GM12874 (cell line): ENCODE measurements at regions not wholly inside any gene's neighbourhood (a gene's known extent, or its start where the extent isn't known, plus 50 kb on each side); places are given as distances from the start of the nearest gene placed in this dataset.

Source experiments
- CTCF ChIP-seq: IDR thresholded peaks from 2 replicates; pipeline ENCODE4 v1.5.1; 2011; ENCODE audit warnings: low read depth, mild to moderate bottlenecking, control low read depth, low read length, moderate library complexity; ENCODE audit not compliant: insufficient read depth

GRCh38 chr3:193978486-193978885 lies 157.5 kb upstream of the HES1 start:
- TF ChIP-seq CTCF: no peak

- TF ChIP-seq CTCF: no peak
These were observed 155.6 kb upstream of the HES1 start for GRCh38 chr3:193980326-193980725.

GRCh38 chr3:193980905-193981304 lies 155.0 kb upstream of the HES1 start:
- no peak for TF ChIP-seq CTCF

GRCh38 chr3:193981504-193981903 lies 154.4 kb upstream of the HES1 start:
- no peak for TF ChIP-seq CTCF

- no peak for TF ChIP-seq CTCF
These were observed 153.7 kb upstream of the HES1 start for GRCh38 chr3:193982258-193982659.

- no peak for TF ChIP-seq CTCF
These were observed 151.8 kb upstream of the HES1 start for GRCh38 chr3:193983846-193984818.

GRCh38 chr3:193984876-193985275 lies 151.1 kb upstream of the HES1 start:
- TF ChIP-seq CTCF: no peak
